ENCODE measurements at regions not wholly inside any gene's neighbourhood (a gene's known extent, or its start where the extent isn't known, plus 50 kb on each side); places are given as distances from the start of the nearest gene placed in this dataset.

GRCh38 chr12:127297327-127297726 is 969.6 kb upstream of the TMEM132C start:
- no peak for DNase-seq (ENCODE audit: low spot score)

- no peak for DNase-seq (ENCODE audit: low spot score)
These were observed 966.9 kb upstream of the TMEM132C start for GRCh38 chr12:127300075-127300474.

GRCh38 chr12:127300753-127301152 is 966.2 kb upstream of the TMEM132C start:
- DNase-seq (ENCODE audit: low spot score) = no peak

DNA sequence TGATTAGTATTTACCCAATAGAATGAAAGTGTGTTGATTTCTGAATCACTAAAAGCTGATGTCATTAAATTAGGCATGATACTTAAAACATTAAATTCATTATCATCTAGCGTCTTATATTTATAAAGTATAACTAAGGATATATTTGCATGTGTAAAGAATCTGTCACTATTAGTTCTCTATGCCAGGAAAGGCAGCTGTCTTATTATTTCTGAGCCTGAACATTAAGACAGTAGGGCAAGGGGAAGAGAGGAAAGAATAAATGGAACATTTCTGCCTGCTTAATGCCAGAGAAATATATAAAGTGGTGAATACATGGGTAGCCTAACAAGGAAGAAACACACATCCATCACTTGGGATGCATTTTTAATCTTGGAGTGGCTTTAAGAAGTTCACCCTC is 965.1 kb upstream of the TMEM132C start:
- DNase-seq (ENCODE audit: low spot score) = no peak

- DNase-seq (ENCODE audit: low spot score) = no peak
These were observed 961.9 kb upstream of the TMEM132C start for GRCh38 chr12:127304751-127305725.

GRCh38 chr12:127306604-127307215 is 960.3 kb upstream of the TMEM132C start:
- no peak for DNase-seq (ENCODE audit: low spot score)

- no peak for DNase-seq (ENCODE audit: low spot score)
These were observed 959.4 kb upstream of the TMEM132C start for GRCh38 chr12:127307528-127307927.

- no peak for DNase-seq (ENCODE audit: low spot score)
These were observed 958.8 kb upstream of the TMEM132C start for GRCh38 chr12:127308148-127308547.

DNA sequence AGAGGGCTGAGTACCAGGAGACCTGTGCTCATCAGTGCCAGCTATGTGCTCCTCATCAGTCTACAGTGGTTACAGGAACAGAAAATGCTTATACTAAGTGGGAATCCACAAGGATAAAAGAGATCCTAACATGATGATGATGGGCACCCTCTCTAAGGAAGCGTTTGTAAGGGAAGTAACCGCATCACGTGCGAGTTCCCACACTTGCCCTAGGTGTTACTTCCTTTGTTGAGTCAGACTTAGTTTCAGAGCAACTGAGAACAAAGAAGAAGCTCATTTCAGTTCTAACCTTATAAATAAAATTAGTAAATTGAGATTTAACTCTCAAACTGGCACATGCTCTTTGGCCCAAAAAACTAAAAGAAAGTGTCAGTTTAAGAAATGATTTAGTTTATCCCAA is 956.4 kb upstream of the TMEM132C start:
- no peak for DNase-seq (ENCODE audit: low spot score)

- no peak for DNase-seq (ENCODE audit: low spot score)
These were observed 955.1 kb upstream of the TMEM132C start for GRCh38 chr12:127311720-127312364.

GRCh38 chr12:127324681-127325080 is 942.3 kb upstream of the TMEM132C start:
- no peak for DNase-seq (ENCODE audit: low spot score)

- no peak for DNase-seq (ENCODE audit: low spot score)
These were observed 939.0 kb upstream of the TMEM132C start for GRCh38 chr12:127327986-127328385.

- no peak for DNase-seq (ENCODE audit: low spot score)
These were observed 938.1 kb upstream of the TMEM132C start for GRCh38 chr12:127328867-127329266.

GRCh38 chr12:127334365-127334764 is 932.6 kb upstream of the TMEM132C start:
- DNase-seq (ENCODE audit: low spot score) = no peak

DNA sequence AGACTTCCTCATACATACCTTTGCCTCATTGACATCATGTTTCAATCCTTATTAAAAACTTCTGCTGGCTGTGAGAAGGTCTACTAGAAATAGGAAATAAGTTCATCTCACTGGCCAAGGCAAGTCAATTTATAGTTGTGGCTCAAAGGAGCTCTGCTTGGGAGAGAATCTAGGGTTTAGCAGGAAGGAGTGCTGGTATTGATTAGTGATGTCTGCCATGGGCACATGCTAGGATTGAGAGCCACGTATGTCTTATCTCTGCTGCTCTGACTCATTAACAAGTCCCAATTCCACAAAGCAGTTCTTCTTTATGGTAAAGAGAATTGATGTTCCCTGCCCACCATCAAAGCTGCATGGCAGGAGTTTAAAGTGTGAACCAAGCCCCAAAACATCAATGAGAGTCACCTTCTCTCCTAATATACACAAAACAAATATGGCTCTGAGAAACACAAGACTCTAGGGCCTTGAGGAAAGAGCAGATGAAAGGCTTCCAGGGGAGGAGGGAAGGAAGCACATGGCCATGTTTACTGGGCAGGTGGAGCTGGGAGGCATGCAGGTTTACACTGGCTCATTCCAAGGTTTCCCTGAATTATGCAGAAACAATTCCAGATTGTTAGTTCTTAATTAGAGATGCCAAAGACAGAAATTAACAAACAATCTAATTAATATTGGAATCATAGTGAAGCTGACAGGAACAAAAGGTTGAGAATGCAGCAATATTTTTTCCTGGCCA is 931.9 kb upstream of the TMEM132C start:
- no peak for DNase-seq (ENCODE audit: low spot score)

DNA sequence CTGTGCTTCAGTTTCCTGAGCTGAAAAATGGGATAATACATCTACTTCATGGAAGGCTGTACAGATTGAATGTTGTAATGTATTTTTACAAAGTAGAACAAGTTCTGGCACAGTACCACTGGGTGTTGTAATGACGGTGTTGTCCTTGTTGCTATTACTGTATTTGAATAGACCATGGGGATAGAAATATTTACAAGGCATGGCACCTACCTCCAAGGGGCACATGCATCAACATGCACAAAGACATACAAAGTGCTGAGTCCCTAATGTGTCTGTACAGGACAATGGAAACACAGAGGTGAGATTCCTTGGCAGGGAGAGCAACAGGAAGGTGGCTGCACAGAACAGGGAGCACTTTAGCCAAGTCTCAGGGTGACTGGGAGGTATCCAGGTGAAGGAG is 930.6 kb upstream of the TMEM132C start:
- no peak for DNase-seq (ENCODE audit: low spot score)

GRCh38 chr12:127339065-127339464 is 927.9 kb upstream of the TMEM132C start:
- DNase-seq (ENCODE audit: low spot score) = no peak

DNA sequence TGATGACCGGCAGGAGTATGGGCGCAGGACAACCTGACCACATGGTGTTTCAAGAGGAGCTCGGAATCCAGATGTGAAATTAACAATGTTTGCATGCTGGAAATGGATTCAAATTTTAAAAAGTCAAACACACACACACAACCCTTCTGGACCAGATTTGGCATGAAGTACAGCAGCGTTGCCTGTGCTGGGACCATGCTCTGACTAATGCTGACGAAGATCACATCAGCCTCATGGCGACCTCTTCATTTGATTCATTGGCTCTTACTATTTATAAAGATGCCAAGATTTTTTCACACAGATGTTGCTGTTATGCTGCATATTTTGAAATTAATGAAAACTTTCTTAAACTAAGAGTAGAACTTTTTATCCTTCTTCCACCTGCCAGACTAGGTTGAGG is 926.6 kb upstream of the TMEM132C start:
- DNase-seq (ENCODE audit: low spot score) = no peak

GRCh38 chr12:127342861-127343260 is 924.1 kb upstream of the TMEM132C start:
- no peak for DNase-seq (ENCODE audit: low spot score)

- no peak for DNase-seq (ENCODE audit: low spot score)
These were observed 923.0 kb upstream of the TMEM132C start for GRCh38 chr12:127343940-127344339.

GRCh38 chr12:127351481-127352010 is 915.4 kb upstream of the TMEM132C start:
- no peak for DNase-seq (ENCODE audit: low spot score)
